Right cardiac atrium (tissue), 5 donors: ENCODE measurements at regions not wholly inside any gene's neighbourhood (a gene's known extent, or its start where the extent isn't known, plus 50 kb on each side); places are given as distances from the start of the nearest gene placed in this dataset.
"Not testable (repeated sequence)": the region's sequence is repeated elsewhere in the genome, so short reads cannot be mapped to it uniquely, and the experiment has no call there.

ENCODE experiments used
- ATAC-seq, 2 donors: fragments of 200-7000 bp; cut with Tn5 transposase; one replicate each; pipeline versions ENCODE4 v1.8.0 to v1.9.1; 2020; ENCODE audit warnings: moderate library complexity in 2 of 2, mild to moderate bottlenecking in 1 of 2
- DNase-seq, 3 donors: peaks; one replicate each; pipeline ENCODE4 v3.0.0-alpha.2; 2020
- H3K27ac ChIP-seq: one replicate; pipeline ENCODE4 v1.5.1; 2013; ENCODE audit warnings: mild to moderate bottlenecking, low read length, control low read depth, moderate library complexity
- H3K27me3 ChIP-seq: one replicate; pipeline ENCODE4 v1.6.1; 2013; ENCODE audit not compliant: control insufficient read depth, insufficient read depth
- H3K4me1 ChIP-seq: one replicate; pipeline ENCODE4 v1.6.1; 2013; ENCODE audit warnings: low read length; ENCODE audit not compliant: control insufficient read depth, insufficient read depth
- H3K4me3 ChIP-seq: one replicate; pipeline ENCODE4 v1.5.1; 2013; ENCODE audit warnings: low read length, control low read depth
- H3K9me3 ChIP-seq: one replicate; pipeline ENCODE4 v1.6.1; 2013; ENCODE audit warnings: low read length; ENCODE audit not compliant: control insufficient read depth
- WGBS: extraction: QIAGEN DNeasy Blood & Tissue Kit; methylation state at CpG from one replicate; pipeline ENCODE4 v1.1.7; 2013; 5-methylcytosine and 5-hydroxymethylcytosine counted together
- intact Hi-C, 4 donors: fragments of 100-400 bp; cut with DNase I; formaldehyde crosslinking; loops; one replicate each; pipeline versions ENCODE4 v1.11.0 to v1.14.0; 2022 to 2023
- donor health status: healthy with polysubstance abuse.
- donor health status: DM: no; HTN: yes; CAD: no.
- donor health status: DM: no; HTN: no; CAD: no.
- donor health status: DM: no; HTN: yes; CAD: no; lungs with severe emphysema.
- donor health status: DM: yes; HTN: yes; CAD: no.

- whole genome bisulfite sequencing, result 64% methylated on average over 7 of the region's 7 CpGs
- H3K27me3 ChIP-seq, result no peaks in the 10 kb centered on the region
- H3K27ac ChIP-seq, result no peak overlapping the region
- ATAC-seq (peak; percentile 60 to 65), DNase-seq (no peak)
- H3K4me3 ChIP-seq, result no peak overlapping the region
- intact Hi-C loops, result loop anchor here in 3 of 4 donors (10.0 kb wide), 3 partner anchors 225 to 435 kb away; partner anchors contain the start of gene GSG1L (in 1 of the 3)
- H3K4me1 ChIP-seq, result no peaks in the 10 kb centered on the region
- H3K9me3 ChIP-seq, result no peaks in the 10 kb centered on the region
These were observed 89.8 kb downstream of the KATNIP start for GRCh38 chr16:27639561-27640276.

GRCh38 chr16:27640277-27640600 lies 90.3 kb downstream of the KATNIP start:
- intact Hi-C loops, result loop anchor here in 1 of 4 donors (10.0 kb wide), 1 partner anchor 225 kb away; no protein-coding TSS in a partner anchor
- H3K4me3 ChIP-seq, result no peak overlapping the region
- H3K4me1 ChIP-seq, result no peaks in the 10 kb centered on the region
- no peaks in the 10 kb centered on the region for H3K9me3 ChIP-seq
- no peaks in the 10 kb centered on the region for H3K27me3 ChIP-seq
- no peak overlapping the region for H3K27ac ChIP-seq
- no peak for ATAC-seq
- no peak for DNase-seq
- 85% methylated on average over 6 of the region's 6 CpGs for WGBS

DNA sequence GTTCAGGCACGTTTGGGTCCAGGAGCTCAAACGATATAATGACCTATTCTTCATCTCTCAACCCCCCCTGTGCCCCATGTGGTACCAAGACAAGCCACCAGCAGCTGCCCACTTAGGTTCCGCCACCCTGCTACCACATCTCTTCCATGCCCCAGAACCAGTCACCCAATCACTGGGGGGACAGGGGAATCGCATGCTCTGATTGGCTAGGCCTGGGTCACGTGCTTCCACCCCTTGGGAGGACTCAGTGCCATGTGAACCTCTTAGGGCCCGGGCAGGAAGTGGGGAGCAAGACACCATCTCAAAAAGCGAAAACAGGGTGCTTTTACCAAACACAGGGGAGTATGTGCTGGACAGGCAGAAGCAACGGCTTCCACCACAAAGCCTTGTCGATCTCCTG lies 91.3 kb downstream of the KATNIP start:
- no peaks in the 10 kb centered on the region for H3K9me3 ChIP-seq
- H3K27me3 ChIP-seq, result no peaks in the 10 kb centered on the region
- intact Hi-C loops, result loop anchor here in 1 of 4 donors (10.0 kb wide), 1 partner anchor 224 kb away; no protein-coding TSS in a partner anchor
- no peak for ATAC-seq
- no peak overlapping the region for H3K4me3 ChIP-seq
- 93% methylated on average over 9 of the region's 9 CpGs for WGBS
- no peak for DNase-seq
- no peaks in the 10 kb centered on the region for H3K4me1 ChIP-seq
- H3K27ac ChIP-seq, result no peak overlapping the region

DNA sequence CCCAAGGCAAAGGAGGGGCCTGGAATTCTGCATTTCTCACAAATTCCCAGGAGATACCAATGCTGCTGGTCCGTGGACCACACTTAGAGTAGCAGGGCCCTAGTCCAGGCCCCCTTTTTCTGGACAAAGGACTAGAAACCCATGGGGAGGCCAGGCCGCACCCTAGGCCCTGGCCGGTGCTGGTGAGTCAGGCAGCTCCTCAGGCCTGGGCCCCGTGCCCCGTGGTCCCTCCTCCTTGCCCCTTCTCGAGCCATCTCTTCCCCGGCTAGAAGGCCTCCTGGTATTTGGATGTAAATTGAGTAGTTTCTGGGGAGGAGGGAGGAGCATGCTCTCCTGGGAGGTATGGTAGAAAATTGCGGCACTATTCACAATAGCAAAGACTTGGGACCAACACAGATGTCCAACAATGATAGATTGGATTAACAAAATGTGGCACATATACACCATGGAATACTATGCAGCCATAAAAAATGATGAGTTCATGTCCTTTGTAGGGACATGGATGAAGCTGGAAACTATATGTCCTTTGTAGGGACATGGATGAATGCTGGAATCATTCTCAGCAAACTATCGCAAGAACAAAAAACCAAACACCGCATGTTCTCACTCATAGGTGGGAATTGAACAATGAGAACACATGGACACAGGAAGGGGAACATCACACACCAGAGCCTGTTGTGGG lies 91.9 kb downstream of the KATNIP start:
- 96% methylated on average over 10 of the region's 10 CpGs for WGBS
- intact Hi-C loops, result loop anchor here in 1 of 4 donors (10.0 kb wide), 1 partner anchor 223 kb away; no protein-coding TSS in a partner anchor
- not testable (repeated sequence) for H3K4me3 ChIP-seq, H3K4me1 ChIP-seq, DNase-seq, H3K27ac ChIP-seq, H3K9me3 ChIP-seq, ATAC-seq, H3K27me3 ChIP-seq

DNA sequence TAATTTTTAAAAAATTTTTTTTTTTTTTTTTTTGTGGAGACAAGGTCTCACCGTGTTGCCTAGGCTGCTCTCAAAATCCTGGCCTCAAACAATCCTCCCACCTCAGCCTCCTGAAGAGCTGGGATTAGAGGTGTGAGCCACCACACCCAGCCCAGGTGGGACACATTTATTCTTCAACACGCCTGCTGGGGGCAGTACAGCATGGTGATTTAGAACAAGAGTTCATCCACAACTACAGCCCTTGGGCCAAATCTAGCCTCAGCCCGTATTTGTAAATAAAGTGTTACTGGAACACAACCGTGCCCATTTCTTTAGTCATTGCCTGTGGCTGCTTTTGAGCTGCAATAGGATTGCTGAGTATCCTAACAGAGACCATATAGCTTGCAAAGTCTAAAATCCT lies 92.8 kb downstream of the KATNIP start:
- intact Hi-C loops, result loop anchor here in 1 of 4 donors (10.0 kb wide), 1 partner anchor 222 kb away; no protein-coding TSS in a partner anchor
- WGBS, result 76% methylated on average over 4 of the region's 4 CpGs
- ATAC-seq (no peak), DNase-seq (no peak)
- no peak overlapping the region for H3K27ac ChIP-seq
- no peak overlapping the region for H3K4me3 ChIP-seq
- H3K9me3 ChIP-seq, result no peaks in the 10 kb centered on the region
- no peaks in the 10 kb centered on the region for H3K4me1 ChIP-seq
- H3K27me3 ChIP-seq, result no peaks in the 10 kb centered on the region

DNA sequence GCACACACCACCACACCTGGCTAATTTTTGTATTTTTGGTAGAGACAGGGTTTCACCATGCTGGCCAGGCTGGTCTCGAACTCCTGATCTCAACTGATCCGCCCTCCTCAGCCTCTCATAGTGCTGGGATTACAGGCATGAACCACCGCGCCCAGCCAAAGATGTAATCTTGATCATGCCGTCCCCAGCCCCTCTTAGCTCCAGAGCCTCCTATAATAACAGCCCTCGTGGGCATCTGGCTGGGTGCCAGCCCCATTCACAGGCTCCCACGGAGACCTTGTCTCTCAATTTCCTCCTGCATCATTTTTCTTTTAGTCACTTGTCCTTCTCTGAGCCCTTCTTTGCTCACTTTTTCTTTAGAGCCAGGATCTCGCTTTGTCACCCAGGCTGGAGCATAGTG lies 94.2 kb downstream of the KATNIP start:
- ATAC-seq (no peak), DNase-seq (no peak)
- Histone ChIP-seq H3K27me3 (no peaks in the 10 kb centered on the region), H3K4me1 (no peaks in the 10 kb centered on the region), H3K4me3 (no peak overlapping the region), H3K9me3 (no peaks in the 10 kb centered on the region), H3K27ac (no peak overlapping the region)
- intact Hi-C loops, result loop anchor here in 1 of 4 donors (10.0 kb wide), 1 partner anchor 221 kb away; no protein-coding TSS in a partner anchor
- 78% methylated on average over 8 of the region's 8 CpGs for WGBS

DNA sequence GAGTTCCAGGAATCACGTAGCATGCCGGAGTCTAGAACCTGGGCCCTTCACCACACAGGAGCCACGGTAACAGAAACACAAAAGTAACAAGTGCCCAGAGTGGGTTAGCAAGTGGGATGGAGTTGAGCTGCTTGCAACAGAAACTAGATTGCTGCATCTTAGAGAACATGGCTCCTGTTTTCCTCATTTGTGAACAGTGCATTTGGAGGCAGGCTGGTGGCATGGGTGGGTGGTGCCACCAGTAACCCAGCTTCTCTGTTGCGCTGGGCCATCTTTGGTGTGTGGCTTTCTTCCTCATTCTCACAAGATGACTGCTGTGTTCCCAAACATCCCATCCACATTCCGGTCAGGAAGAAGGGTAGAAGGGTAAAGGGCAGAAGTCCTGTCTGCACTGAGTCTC lies 95.5 kb downstream of the KATNIP start:
- no peak overlapping the region for H3K27ac ChIP-seq
- 99% methylated on average over 5 of the region's 5 CpGs for WGBS
- no peak overlapping the region for H3K4me3 ChIP-seq
- intact Hi-C loops, result loop anchor here in 1 of 4 donors (10.0 kb wide), 1 partner anchor 219 kb away; no protein-coding TSS in a partner anchor
- H3K4me1 ChIP-seq, result no peaks in the 10 kb centered on the region
- H3K9me3 ChIP-seq, result no peaks in the 10 kb centered on the region
- no peaks in the 10 kb centered on the region for H3K27me3 ChIP-seq
- DNase-seq (no peak), ATAC-seq (no peak)

GRCh38 chr16:27646806-27647205 lies 96.9 kb downstream of the KATNIP start:
- no peak for DNase-seq
- Histone ChIP-seq H3K27ac (no peak overlapping the region), H3K4me3 (no peak overlapping the region), H3K27me3 (no peaks in the 10 kb centered on the region), H3K9me3 (no peaks in the 10 kb centered on the region), H3K4me1 (no peaks in the 10 kb centered on the region)
- intact Hi-C loops, result loop anchor here in 1 of 4 donors (10.0 kb wide), 1 partner anchor 218 kb away; no protein-coding TSS in a partner anchor
- ATAC-seq, result no peak
- 53% methylated on average over 5 of the region's 5 CpGs for WGBS

DNA sequence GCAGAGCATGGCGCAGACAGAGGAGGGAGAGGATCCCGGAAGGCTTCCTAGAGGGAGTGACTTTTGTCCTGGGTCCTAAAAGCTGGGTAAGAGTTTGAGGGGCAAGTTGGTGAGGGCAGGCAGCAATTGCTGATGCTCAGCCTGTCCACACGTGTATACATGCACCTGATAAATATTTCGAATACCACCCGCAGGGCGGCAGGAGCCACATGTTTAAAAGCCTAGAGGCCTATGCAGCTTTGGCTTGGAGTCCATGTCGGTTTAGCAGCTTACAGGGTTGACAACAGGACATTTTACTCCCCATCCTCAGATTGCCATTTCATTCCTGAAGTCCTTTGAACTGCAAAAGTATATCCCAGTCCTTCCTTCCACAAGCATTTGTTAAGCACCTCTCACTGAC lies 99.1 kb downstream of the KATNIP start:
- ATAC-seq (no peak), DNase-seq (no peak)
- no peaks in the 10 kb centered on the region for H3K9me3 ChIP-seq
- H3K4me3 ChIP-seq, result no peak overlapping the region
- no peak overlapping the region for H3K27ac ChIP-seq
- intact Hi-C loops, result loop anchor here in 1 of 4 donors (10.0 kb wide), 1 partner anchor 216 kb away; no protein-coding TSS in a partner anchor
- 95% methylated on average over 7 of the region's 7 CpGs for WGBS
- H3K27me3 ChIP-seq, result no peaks in the 10 kb centered on the region
- no peaks in the 10 kb centered on the region for H3K4me1 ChIP-seq

GRCh38 chr16:27650073-27650701 lies 100.2 kb downstream of the KATNIP start:
- Histone ChIP-seq H3K4me1 (no peaks in the 10 kb centered on the region), H3K27ac (no peak overlapping the region), H3K4me3 (no peak overlapping the region), H3K27me3 (no peaks in the 10 kb centered on the region), H3K9me3 (no peaks in the 10 kb centered on the region)
- peak; percentile 42 to 47 for ATAC-seq
- intact Hi-C loops, result no loop called here
- 34% methylated on average over 11 of the region's 11 CpGs for WGBS
- peak in 1 of 3 donors; percentile 64 for DNase-seq

DNA sequence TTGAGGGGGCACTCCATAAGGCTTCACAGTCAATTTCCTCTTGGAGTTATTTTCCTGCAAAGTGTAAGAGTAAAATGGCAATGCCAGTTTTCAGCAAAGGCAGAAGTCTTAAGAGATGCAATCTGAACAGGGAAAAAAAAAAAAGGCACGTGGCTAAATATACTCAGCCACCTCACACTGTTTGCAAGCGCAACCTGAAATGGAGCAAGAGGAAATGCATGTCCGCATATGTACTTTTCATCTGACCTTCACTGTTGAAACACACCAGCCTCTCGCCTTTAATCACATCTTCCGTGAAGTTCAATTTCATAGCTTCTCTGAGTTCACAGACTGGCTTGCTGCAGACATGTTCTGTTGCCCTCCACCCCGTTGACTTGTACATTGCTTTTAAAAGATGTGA lies 101.4 kb downstream of the KATNIP start:
- 76% methylated on average over 6 of the region's 6 CpGs for WGBS
- no peak for ATAC-seq
- intact Hi-C loops, result no loop called here

More for the DNA sequence above, 101.4 kb downstream of the KATNIP start:
- no peaks in the 10 kb centered on the region for H3K27me3 ChIP-seq
- H3K9me3 ChIP-seq, result no peaks in the 10 kb centered on the region
- no peak overlapping the region for H3K4me3 ChIP-seq
- H3K27ac ChIP-seq, result no peak overlapping the region
- no peaks in the 10 kb centered on the region for H3K4me1 ChIP-seq
- no peak for DNase-seq
